ELF-1 (cell line): ENCODE measurements at regions not wholly inside any gene's neighbourhood (a gene's known extent, or its start where the extent isn't known, plus 50 kb on each side); places are given as distances from the start of the nearest gene placed in this dataset.
"Not testable (repeated sequence)": the region's sequence is repeated elsewhere in the genome, so short reads cannot be mapped to it uniquely, and the experiment has no call there.

Experiments
- DNase-seq: peaks from one replicate; pipeline ENCODE4 v3.0.0-alpha.2; 2016; ENCODE audit warnings: low read depth, low spot score

DNA sequence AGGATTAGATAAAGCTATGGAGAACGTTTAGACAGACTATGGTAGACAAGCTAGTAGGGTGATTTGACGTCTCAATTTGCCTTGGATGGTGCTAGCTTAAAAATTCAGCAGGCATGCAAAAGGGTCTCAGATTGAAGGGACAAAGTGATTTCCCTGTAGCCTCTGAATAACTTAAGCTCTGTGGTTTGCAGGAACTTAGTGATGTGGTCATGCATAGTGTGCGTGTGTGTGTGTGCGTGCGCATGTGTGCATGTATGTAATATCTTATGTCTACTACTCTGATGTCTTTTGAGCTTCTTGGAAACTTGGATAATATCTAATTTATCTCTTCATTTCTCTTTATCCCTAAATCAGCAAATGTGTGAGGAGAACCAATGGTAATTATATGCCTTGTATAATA is 183.6 kb upstream of the TNC start:
- DNase-seq, result no peak

DNA sequence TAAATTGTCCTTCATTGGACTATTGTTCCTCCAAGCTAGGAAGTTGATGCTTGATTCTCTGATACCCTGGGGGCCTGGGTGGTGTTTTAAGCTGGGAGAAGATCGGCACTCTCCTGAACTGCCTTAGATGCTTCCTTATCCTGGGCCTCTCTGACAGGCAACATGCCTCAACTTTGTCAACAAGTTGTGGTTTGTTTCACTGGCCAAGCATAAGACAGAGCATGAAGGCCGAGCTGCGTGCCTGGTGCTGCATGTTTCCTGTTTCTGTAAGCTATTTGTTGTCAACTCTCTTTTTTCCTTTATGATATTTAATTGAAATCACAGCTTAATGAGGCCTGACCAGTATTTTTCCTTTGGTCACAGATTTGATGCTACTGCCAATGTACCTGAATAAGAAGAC is 187.6 kb upstream of the TNC start:
- no peak for DNase-seq

DNA sequence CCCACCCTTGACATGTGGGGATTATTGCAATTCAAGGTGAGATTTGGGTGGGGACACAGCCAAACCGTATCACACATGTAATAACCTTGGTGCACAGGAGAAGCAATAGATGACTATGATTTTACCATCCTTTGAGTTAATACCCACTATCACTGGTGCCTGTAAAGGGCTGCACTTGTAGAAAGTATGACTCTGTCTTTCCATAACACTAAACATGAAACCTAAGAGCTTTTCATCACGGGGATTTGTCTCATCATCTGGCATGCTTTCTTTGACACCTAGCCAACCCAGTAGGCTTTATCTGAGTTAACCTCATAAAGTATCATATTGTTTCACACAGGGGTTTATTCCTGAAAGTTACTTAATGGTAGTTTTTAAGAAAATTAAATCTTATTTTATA is 188.9 kb upstream of the TNC start:
- no peak for DNase-seq

DNA sequence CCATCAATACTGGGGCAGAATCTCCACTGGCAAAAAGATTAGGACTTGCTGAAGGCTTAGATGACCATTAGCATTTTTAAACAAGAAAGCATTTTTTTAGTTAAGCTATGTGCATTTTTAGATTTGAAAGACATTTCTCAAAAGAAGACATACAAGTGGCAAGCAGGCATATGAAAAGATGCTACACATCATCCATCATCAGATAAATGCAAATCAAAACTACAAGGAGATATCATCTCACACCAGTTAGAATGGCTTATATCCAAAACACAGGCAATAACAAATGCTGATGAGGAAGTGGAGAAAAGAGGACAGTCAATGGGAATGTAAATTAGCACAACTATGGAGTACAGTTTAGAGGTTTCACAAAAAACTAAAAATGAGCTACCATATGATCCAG is 195.6 kb upstream of the TNC start:
- no peak for DNase-seq

DNA sequence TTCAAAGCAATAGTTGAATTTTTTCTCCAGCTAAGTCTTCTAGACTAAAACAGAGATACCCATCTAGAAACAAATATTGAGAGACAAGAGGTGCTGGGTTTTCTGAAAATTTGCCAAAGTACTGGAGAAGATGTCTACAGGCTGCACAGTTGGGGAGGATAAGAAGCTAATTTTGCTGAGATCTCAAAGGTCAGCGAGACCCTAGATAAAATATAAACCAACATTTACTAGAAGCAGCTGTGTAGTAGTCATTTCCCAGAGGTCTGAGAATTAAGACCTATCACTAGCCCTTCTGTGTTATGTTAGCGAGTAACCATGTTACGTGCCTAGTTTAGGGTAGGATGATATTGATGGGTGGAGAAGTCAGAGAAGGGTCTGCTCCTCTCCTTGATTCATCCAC is 208.5 kb upstream of the TNC start:
- DNase-seq, result no peak

DNA sequence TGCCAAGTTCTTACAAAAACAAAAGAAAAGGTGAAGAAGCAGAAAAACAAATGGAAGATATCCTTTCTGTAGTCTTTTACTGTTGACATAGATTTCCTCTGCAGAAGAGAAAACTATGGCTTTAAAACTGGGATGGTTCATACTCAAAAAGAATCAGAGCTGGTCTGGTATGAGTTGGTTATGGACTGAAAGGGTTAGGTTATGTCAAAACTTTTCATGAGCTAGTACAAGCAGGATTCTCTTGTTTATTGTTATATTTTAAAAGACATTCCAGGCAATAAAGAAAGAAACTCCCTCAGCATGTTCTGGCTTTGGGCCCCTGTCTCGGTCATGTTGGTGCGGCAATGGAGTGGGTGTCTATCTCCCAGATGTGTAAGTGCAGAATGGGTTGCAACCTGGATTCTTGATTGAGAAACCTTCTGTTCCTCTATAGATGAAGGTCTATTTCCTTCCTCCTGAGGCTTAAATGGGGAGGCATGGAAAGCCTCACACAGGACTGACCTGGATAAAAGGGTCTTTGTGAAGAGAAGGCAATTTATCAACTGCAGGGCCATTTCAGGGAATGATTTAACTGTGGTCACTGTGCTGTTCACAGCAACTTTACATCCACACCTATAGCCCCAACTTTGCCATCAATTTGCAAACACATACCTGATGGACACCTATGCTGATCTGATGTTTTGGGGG is 209.6 kb upstream of the TNC start:
- peak; percentile 3 for DNase-seq

DNA sequence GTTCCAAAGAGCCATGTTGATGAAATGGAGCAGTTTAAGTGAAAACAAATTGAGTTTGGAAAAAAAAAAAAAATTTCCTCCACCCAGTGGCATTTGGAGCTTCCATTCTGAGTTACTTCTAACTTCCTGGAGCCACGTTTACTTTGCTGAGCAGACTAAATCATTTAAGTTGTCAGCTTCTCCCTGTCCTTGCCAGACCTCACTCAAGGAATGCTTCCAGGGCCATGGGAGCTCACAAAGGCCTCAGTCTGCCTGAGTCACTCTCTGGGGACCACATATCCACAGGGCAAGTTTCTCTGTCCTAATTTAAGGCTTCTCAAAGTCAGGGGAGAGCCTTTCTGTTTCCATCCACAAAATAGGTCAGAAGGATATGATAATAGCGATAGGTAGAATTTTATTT is 210.3 kb upstream of the TNC start:
- peak; percentile 53 for DNase-seq

DNA sequence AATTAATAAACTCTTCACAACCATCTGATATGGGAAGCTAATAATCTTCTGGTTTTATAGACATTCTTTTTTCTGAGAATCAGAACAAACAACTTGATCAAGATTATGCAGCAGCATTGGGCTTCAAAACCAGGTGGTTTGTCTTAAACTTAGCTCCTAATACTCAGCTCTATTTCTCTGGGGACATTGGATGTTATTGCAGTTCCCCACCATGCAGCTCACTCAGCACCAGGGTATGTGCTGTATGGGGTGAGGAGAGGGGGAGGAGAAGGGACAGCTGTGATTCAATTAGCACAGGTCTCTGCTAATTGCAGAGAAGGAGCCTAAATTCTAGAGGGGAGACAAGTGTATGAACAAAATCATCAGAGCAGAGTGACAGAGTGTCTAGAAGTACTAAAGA is 210.7 kb upstream of the TNC start:
- no peak for DNase-seq

DNA sequence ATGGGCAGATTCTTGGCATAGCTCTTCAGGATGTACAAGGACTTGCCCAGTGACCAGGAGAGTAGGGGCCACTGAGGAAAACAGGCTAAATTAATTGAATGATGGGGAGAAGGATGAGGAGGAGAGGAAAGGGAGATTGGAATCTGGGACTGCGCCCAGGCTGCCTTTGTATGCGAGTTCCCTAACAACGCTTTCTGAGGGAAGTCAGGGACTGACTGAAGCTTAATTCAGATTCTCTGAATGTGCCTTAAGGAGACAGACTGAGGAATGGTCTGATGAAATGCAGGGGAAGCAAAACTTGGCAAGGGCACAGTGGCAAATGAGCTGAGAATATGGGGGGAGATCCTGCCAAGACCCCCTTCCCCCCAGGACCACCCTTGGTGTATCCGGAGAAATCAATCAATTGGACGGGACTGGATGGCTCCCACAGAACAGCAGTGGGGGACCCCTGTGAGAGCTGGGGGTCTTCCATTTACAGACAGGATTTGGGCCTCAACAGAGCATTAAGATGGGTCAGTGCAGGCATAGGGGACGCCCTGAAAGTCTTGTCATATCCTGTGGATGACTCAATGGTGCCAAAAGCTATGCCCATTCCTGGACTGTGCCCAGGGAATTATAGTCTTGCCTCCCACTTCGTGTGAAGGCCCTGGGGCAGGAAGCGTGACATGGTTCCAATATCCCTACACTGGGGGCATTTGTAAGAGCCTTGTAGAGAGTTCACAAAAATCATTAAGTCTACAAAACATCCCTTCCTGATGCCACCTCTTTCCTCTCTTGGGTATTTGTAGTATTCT is 215.5 kb upstream of the TNC start:
- DNase-seq, result no peak

DNA sequence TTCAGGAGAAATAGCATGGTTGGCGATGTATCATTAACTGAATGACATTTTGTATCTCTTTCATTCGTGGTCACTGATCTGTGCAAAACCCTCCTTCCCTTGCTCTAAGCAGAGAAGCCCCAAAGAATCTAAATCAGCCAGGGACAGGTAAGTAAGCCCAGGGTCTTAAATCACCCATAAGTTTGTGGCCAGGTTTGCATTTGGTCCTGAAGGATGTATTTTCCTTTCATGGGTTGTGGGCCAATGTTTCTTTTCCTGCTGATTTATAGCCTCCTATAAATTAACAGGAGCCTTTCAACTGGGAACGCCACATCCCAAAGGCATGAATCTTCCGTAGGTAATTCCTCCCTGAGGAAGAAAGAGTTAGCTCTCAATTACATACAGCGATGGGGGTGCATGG is 217.5 kb upstream of the TNC start:
- DNase-seq, result no peak

DNA sequence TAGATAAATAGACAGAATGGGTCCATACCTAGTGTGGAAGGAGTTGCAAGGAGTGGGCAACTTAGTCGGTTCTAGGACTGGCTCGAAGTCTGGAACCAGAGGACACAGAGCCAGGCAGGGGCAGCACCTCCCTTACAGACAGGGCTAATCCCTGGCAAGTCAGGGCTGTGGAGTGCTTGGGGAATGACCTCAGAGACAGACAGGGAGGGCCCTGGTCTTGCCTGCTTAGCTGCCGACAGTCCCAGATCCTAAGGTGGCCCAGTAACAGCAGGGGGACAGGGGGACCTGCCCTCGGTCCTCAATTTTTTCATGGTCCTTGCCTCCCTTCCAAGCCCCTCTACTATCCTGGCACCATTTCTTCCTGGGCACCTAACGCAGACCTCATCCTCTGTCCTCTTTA is 222.4 kb upstream of the TNC start:
- peak; percentile 7 for DNase-seq

DNA sequence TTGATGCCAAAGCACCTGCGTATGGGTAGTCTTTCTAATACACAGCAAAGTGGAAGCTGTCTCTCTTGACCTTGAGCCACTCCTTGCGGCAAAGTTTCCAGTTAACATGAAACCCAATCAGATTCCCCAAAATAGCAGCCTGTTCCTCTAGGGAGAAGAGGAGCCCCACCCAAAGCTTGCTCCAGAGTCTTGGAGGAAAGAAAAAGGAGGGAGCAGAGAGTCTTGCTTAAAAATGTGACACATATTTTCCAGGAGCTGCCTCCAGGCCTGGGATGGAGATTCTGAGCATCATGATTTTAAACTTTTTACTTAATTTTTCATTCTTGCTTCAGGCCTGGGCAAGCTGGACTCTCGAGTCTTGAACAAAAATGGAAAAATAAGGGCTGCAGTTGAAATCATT is 223.5 kb upstream of the TNC start:
- DNase-seq, result no peak

DNA sequence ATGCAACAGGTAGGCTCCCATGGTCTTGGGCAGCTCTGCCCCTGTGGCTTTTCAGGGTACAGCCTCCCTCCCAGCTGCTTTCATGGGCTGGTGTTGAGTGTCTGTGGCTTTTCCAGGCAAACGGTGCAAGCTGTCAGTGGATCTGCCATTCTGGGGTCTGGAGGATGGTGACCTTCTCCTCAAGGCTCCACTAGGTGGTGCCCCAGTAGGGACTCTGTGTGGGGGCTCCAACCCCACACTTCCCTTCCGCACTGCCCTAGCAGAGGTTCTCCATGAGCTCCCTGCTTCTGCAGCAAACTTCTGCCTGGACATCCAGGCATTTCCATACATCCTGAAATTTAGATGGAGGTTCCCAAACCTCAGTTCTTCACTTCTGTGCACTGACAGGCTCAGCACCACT is 229.8 kb upstream of the TNC start:
- not testable (repeated sequence) for DNase-seq

DNA sequence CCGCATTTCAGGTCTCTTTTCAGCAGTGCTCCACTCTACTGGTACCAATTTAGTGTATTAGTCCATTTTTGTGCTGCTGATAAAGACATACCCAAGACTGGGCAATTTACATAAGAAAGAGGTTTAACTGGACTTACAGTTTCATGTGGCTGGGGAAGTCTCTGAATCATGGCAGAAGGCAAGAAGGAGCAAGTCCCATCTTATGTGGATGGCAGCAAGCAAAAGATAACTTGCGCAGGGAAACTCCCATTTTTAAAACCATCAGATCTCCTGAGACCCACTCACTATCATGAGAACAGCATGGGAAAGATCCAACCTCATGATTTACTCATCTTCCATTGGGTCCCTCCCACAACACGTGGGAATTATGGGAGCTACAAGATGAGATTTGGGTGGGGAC is 231.0 kb upstream of the TNC start:
- not testable (repeated sequence) for DNase-seq

DNA sequence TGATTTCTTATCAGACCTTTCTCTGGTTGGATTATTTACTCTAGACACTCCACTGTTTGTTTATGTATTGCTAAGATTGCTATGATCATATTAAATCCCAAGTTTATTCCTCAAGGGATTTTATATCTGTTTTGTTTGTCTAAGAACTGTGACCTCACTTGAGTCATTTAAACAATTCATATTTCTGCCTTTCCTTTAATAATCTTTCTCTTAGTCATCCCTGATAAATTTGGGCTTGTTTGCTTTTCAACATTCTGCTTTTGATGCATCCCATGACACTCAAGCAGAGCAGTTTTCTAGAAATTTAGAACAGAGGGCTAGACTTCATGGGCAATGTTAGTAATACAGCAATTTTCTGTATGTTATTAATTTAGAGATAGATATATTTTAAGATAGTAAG is 231.6 kb upstream of the TNC start:
- no peak for DNase-seq

DNA sequence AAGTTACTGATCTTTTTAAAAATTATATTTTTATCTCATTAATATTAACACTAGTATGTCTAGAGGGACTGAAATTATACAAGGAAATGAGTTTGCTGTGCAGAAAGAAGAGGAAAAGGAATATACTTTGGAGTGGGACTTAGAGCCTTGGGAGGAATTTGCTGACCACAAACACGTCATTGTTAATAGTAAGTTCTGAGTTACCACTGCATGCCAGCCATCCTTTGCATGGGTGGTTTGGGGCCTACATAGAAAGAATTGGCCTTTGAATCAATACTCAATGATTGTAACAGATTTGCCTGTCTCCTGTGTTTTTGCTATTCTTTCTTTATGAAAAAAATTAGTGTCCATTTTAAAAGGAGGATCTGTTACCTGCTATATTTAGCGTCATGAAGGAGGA is 232.6 kb upstream of the TNC start:
- DNase-seq, result no peak

DNA sequence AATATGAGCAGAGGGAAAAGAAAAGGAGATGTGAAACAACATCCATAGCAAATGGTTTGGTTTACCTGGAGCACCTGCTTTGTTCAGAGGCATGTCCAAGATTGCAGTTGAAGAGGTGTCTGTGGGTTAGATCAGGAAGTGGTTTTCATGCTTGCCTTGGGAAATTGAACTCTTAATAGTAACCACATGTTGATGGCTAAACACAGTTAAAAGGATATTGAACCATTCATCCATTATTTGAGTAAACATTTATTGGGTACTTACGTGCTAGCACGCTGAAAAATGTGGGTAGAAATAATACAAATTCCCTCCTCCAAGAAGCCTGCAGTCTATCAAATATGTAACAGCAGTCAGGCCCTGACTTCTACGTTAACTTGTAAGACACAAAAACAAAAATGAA is 235.7 kb upstream of the TNC start:
- DNase-seq, result no peak

DNA sequence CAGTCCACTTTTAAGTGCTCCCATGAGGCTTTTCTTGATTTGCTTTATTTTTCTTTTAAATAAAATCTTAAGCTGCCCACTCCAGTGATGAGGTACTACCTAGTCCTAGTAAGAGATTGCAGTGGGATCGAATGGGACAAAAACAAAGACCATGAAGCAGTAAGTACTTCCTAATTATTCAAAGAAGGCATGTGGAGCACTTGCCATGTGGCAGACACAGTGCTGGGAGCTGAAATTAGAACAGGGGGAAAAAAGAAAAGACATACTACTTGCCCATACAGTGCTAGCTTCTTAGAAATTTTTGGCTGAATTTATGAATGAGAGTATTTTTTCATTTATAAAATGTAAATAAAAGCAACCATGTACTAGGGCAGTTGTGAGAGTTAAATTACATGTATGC is 239.9 kb upstream of the TNC start:
- DNase-seq, result no peak

DNA sequence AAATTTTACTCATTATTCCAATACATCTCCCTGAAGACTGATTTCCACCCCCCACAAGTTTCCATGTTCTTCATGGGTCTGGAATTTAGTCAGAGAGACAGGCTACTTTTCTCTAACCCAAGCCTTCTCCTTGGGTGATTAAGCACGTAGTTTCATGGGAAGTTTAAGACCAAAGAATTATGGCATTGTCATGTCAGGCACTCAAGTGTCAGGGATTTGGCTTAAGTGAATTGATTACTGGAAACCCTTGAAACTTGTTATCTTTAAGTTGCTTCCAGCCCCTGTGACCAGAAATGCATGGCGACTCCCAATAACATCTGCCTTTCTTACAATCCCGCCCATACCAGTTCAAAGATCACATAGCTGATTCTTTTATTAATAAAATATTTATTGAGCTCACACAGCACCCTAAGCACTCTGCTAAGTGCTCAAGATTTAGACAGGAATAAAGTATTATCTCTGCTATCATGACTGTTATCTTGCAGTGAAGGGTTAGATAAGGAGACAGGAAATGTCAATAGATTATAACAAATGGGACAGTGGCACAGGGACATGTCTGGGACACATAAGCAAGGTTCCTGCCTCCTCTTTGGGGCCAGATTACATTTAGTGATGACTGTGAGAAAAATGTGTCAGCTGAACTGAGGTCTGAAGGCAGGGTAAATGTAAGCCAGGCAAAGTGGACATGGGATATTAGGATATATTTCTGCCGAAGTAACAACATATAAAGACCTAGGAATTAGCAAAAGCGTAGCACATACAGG is 241.2 kb upstream of the TNC start:
- DNase-seq, result peak; percentile 4

DNA sequence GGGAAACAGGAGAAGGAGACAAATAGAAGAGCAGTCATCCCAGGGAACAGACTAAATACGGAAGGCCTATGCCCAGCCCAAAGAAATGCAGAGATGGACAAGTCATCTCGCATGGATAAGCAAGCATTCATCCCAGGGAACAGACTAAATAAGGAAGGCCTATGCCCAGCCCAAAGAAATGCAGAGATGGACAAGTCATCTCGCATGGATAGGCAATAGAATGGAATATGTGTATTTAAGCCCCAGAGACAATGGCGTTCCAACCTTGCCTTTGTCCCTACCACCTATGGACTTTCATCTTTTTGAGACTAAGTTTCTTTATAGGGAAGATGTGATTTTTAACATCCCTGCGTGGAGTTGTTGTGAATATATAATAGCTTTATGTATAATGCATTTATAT is 242.2 kb upstream of the TNC start:
- no peak for DNase-seq

DNA sequence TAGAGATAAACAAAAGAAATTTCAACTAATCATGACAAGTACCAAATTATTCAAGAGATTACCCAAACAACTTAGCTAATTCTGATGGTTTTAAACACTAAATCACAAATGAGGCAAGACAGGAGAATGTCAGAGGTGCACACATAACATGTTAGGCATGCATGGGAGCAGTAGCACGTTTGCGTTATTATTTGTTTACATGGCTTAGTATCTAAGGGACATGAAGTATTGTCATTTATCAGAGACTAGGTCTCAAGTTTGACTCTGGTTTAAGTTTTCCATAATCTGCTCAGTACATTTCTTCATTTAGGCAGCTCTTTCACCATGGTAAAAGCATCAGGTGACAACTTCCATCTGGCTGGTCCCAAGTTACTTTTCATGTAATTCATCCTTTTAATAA is 244.1 kb upstream of the TNC start:
- DNase-seq, result no peak

DNA sequence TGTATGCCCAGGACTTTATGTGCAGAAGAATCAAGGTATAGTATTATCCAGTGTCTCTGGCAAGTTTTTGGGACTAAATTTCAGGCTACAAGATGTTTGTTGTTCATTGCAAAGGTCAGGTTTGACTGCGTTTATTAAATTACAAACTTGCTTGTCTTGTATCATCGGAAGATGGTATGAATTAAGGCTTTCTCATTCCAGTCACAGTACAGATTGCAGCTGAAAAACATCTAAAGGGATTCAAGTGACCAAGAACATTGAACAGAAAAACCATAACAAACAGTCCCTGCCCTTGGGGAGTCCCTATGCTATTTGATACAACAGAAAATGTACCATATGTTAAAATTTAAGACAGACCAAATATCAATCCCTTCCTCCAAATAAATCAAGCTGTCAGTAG is 244.7 kb upstream of the TNC start:
- DNase-seq, result no peak

DNA sequence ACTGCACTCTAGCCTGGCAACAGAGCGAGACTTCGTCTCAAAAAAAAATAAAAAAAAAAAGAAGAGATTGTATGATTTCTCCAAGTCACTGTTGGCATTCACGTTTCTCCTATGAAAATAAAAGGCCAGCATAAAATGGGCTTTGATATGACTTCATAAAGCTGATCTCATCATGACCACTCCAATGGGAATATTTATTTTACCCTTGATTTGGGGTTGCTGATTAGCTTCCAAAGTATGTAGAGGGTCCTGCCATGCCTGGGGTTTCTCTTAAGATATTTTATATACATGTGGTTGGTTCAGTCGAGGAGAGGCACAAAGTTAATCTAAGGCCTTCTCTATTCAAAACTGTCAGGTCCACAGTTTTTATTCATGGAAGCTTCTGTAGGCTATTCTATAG is 247.0 kb upstream of the TNC start:
- no peak for DNase-seq
